Ramos (cell line): ENCODE measurements at regions not wholly inside any gene's neighbourhood (a gene's known extent, or its start where the extent isn't known, plus 50 kb on each side); places are given as distances from the start of the nearest gene placed in this dataset.

ENCODE experiments used
- in situ Hi-C: fragments of 300-500 bp; cut with MboI; formaldehyde crosslinking; loops from one replicate; pipeline ENCODE4 v1.14.3; 2022; ENCODE audit warnings: low sequenced_read_pairs; ENCODE audit not compliant: unreplicated experiment

- in situ Hi-C loops = no loop called here
These were observed 110.6 kb downstream of the P2RY1 start for GRCh38 chr3:152945556-152945955.

GRCh38 chr3:152957491-152957890, 122.6 kb downstream of the P2RY1 start:
- in situ Hi-C loops = no loop called here

- in situ Hi-C loops = no loop called here
These were observed 124.4 kb downstream of the P2RY1 start for GRCh38 chr3:152959307-152959706.

GRCh38 chr3:152960684-152961083, 125.8 kb downstream of the P2RY1 start:
- in situ Hi-C loops = no loop called here

- in situ Hi-C loops = no loop called here
These were observed 126.4 kb downstream of the P2RY1 start for GRCh38 chr3:152961323-152961722.

GRCh38 chr3:152964911-152965609, 130.1 kb downstream of the P2RY1 start:
- in situ Hi-C loops = no loop called here

GRCh38 chr3:152968388-152969024, 133.6 kb downstream of the P2RY1 start:
- in situ Hi-C loops = no loop called here

GRCh38 chr3:152969557-152970300, 134.8 kb downstream of the P2RY1 start:
- in situ Hi-C loops = no loop called here

GRCh38 chr3:152970851-152971250, 135.9 kb downstream of the P2RY1 start:
- in situ Hi-C loops = no loop called here

- in situ Hi-C loops = no loop called here
These were observed 136.9 kb downstream of the P2RY1 start for GRCh38 chr3:152971880-152972279.

- in situ Hi-C loops = no loop called here
These were observed 138.6 kb downstream of the P2RY1 start for GRCh38 chr3:152973575-152973974.

GRCh38 chr3:152976239-152976638, 141.3 kb downstream of the P2RY1 start:
- in situ Hi-C loops = no loop called here

- in situ Hi-C loops = no loop called here
These were observed 142.4 kb downstream of the P2RY1 start for GRCh38 chr3:152977366-152977765.

GRCh38 chr3:152978152-152978551, 143.2 kb downstream of the P2RY1 start:
- in situ Hi-C loops = no loop called here

- in situ Hi-C loops = no loop called here
These were observed 162.6 kb downstream of the P2RY1 start for GRCh38 chr3:152997526-152997925.

GRCh38 chr3:152998591-152998990, 163.4 kb upstream of the RAP2B start:
- in situ Hi-C loops = no loop called here

GRCh38 chr3:153000325-153000724, 161.7 kb upstream of the RAP2B start:
- in situ Hi-C loops = loop anchor here (25.0 kb wide), 1 partner anchor 1262 kb away; no protein-coding TSS in a partner anchor

- in situ Hi-C loops = loop anchor here (25.0 kb wide), 1 partner anchor 1261 kb away; no protein-coding TSS in a partner anchor
These were observed 160.6 kb upstream of the RAP2B start for GRCh38 chr3:153001210-153002078.

- in situ Hi-C loops = loop anchor here (25.0 kb wide), 1 partner anchor 1259 kb away; no protein-coding TSS in a partner anchor
These were observed 158.6 kb upstream of the RAP2B start for GRCh38 chr3:153003441-153003840.

GRCh38 chr3:153003862-153004261, 158.2 kb upstream of the RAP2B start:
- in situ Hi-C loops = loop anchor here (25.0 kb wide), 1 partner anchor 1258 kb away; no protein-coding TSS in a partner anchor
